HepG2 (cell line): ENCODE measurements at regions not wholly inside any gene's neighbourhood (a gene's known extent, or its start where the extent isn't known, plus 50 kb on each side); places are given as distances from the start of the nearest gene placed in this dataset.

Experiments
- CREB1 ChIP-seq, 2 experiments: fragments of 450-650 bp in 1 of 2; IDR thresholded peaks; 2 replicates each; pipeline ENCODE4 v1.6.1; 2016 to 2017; ENCODE audit warnings: control low read depth in 1 of 2, mild to moderate bottlenecking in 1 of 2, missing compliant biosample characterization in 1 of 2, missing genetic modification characterization in 1 of 2
- EEA1 ChIP-seq: sonication (generic); formaldehyde crosslinking; IDR thresholded peaks from 2 replicates; pipeline ENCODE4 v1.5.1; 2020; ENCODE audit warnings: mild to moderate bottlenecking, missing genetic modification reagents, borderline replicate concordance
- ETV6 ChIP-seq: sonication (generic); formaldehyde crosslinking; conservative IDR thresholded peaks from 2 replicates; pipeline ENCODE4 v1.4.0; 2020; ENCODE audit warnings: missing genetic modification reagents
- HOXD1 ChIP-seq: sonication (generic); formaldehyde crosslinking; IDR thresholded peaks from 2 replicates; pipeline ENCODE4 v1.5.0; 2020; ENCODE audit warnings: missing genetic modification reagents
- JARID2 ChIP-seq: sonication (generic); formaldehyde crosslinking; IDR thresholded peaks from 2 replicates; pipeline ENCODE4 v1.8.1; 2023; ENCODE audit warnings: missing genetic modification reagents, inconsistent platforms; ENCODE audit not compliant: insufficient replicate concordance
- JUND ChIP-seq: sonication (generic); formaldehyde crosslinking; IDR thresholded peaks from 2 replicates; pipeline ENCODE4 v1.8.0; 2022; ENCODE audit warnings: mild to moderate bottlenecking, missing genetic modification reagents
- NCOA2 ChIP-seq: sonication (generic); formaldehyde crosslinking; IDR thresholded peaks from 2 replicates; pipeline ENCODE4 v1.8.0; 2022; ENCODE audit warnings: inconsistent platforms
- NR1H2 ChIP-seq: sonication (generic); formaldehyde crosslinking; IDR thresholded peaks from 2 replicates; pipeline ENCODE4 v1.8.1; 2022; ENCODE audit warnings: low read depth, missing genetic modification reagents, borderline replicate concordance
- SOX5 ChIP-seq: IDR thresholded peaks from 2 replicates; pipeline ENCODE4 v1.6.1; 2016; ENCODE audit warnings: borderline replicate concordance
- SRY ChIP-seq: sonication (generic); formaldehyde crosslinking; IDR thresholded peaks from 2 replicates; pipeline ENCODE4 v1.8.0; 2022; ENCODE audit warnings: mild to moderate bottlenecking, missing genetic modification reagents
- SSRP1 ChIP-seq: IDR thresholded peaks from 2 replicates; pipeline ENCODE4 v1.6.1; 2016; ENCODE audit warnings: control low read depth
- TEAD2 ChIP-seq: sonication (generic); formaldehyde crosslinking; IDR thresholded peaks from 2 replicates; pipeline ENCODE4 v1.9.0; 2021; ENCODE audit warnings: missing genetic modification reagents
- ZBTB7B ChIP-seq: sonication (generic); formaldehyde crosslinking; IDR thresholded peaks from 2 replicates; pipeline ENCODE4 v1.4.0; 2020; ENCODE audit warnings: missing genetic modification reagents
- ZNF121 ChIP-seq: sonication (generic); formaldehyde crosslinking; IDR thresholded peaks from 2 replicates; pipeline ENCODE4 v1.5.0; 2020; ENCODE audit warnings: mild to moderate bottlenecking, missing genetic modification reagents
- ZNF569 ChIP-seq: sonication (generic); formaldehyde crosslinking; IDR thresholded peaks from 2 replicates; pipeline ENCODE4 v1.5.0; 2020; ENCODE audit warnings: mild to moderate bottlenecking, missing genetic modification reagents, moderate library complexity, borderline replicate concordance
- ZNF616 ChIP-seq: sonication (generic); formaldehyde crosslinking; IDR thresholded peaks from 2 replicates; pipeline ENCODE4 v1.5.0; 2020; ENCODE audit warnings: low read depth, mild to moderate bottlenecking, missing genetic modification reagents
- ZNF7 ChIP-seq: IDR thresholded peaks from 2 replicates; pipeline ENCODE4 v1.6.1; 2016; ENCODE audit warnings: missing biosample characterization, missing genetic modification reagents
- ZNF768 ChIP-seq: sonication (generic); formaldehyde crosslinking; IDR thresholded peaks from 2 replicates; pipeline ENCODE4 v1.4.0; 2020; ENCODE audit warnings: missing genetic modification reagents
- ZNF775 ChIP-seq: sonication (generic); formaldehyde crosslinking; IDR thresholded peaks from 2 replicates; pipeline ENCODE4 v1.4.0; 2020; ENCODE audit warnings: missing genetic modification reagents, mild to moderate bottlenecking, moderate library complexity, borderline replicate concordance
- ZNF878 ChIP-seq: sonication (generic); formaldehyde crosslinking; IDR thresholded peaks from 2 replicates; pipeline ENCODE4 v1.8.1; 2023; ENCODE audit warnings: mild to moderate bottlenecking, missing genetic modification reagents, moderate library complexity
- ZSCAN30 ChIP-seq: sonication (generic); formaldehyde crosslinking; IDR thresholded peaks from 2 replicates; pipeline ENCODE4 v1.5.0; 2020; ENCODE audit warnings: mild to moderate bottlenecking, missing genetic modification reagents
- ZZZ3 ChIP-seq: sonication (generic); formaldehyde crosslinking; IDR thresholded peaks from 2 replicates; pipeline ENCODE4 v1.4.0; 2020; ENCODE audit warnings: missing genetic modification reagents, mild to moderate bottlenecking, borderline replicate concordance
- TF ChIP-seq, protein P1 (sequence below): sonication (generic); formaldehyde crosslinking; IDR thresholded peaks from 2 replicates; pipeline ENCODE4 v1.5.0; 2020; ENCODE audit warnings: mild to moderate bottlenecking, missing genetic modification reagents, borderline replicate concordance
- TF ChIP-seq, protein P2 (sequence below): sonication (generic); formaldehyde crosslinking; IDR thresholded peaks from 2 replicates; pipeline ENCODE4 v1.4.0; 2020; ENCODE audit warnings: missing genetic modification reagents
- TF ChIP-seq, protein P3 (sequence below): IDR thresholded peaks from 2 replicates; pipeline ENCODE4 v1.6.1; 2016; ENCODE audit warnings: missing compliant biosample characterization, missing genetic modification reagents, borderline replicate concordance
- TF ChIP-seq, protein P4 (sequence below): sonication (generic); formaldehyde crosslinking; conservative IDR thresholded peaks from 2 replicates; pipeline ENCODE4 v1.8.0; 2022; ENCODE audit warnings: mild to moderate bottlenecking, moderate library complexity, missing genetic modification reagents

DNA sequence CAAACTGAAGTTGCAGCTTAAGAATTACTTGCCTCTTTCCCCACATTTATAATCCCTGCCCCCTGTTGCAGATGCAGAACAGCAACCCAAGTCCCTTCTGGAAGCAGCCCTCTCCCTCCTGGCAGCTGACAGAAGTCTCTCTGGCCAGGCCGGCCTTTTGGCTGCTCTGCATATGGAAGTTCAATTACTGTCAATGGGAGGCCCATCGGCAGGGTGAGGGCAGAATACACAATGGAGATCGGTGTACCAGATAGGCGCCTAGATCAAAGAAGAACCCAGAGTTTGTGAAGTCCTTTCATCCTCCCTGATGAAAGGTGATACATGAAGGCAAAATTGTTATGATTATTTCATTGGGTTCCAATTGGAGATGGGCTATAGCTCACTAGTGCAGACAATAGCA, 327.9 kb upstream of the CTNNB1 start (continued):
- TF ChIP-seq ZNF7 (CRISPR knock-in tag) (no peak), SSRP1 (CRISPR knock-in tag) (no peak), ZNF878 (CRISPR knock-in tag) (0 out of 2 replicates have a peak, but pooled peaks have one; percentile 21), SOX5 (peak; percentile 99), ZSCAN30 (CRISPR knock-in tag) (no peak), ZNF569 (CRISPR knock-in tag) (no peak), ZNF768 (CRISPR knock-in tag) (no peak), SRY (CRISPR knock-in tag) (no peak), NR1H2 (CRISPR knock-in tag) (no peak), ZNF616 (no peak), CREB1 (IDR thresholded peaks at IDR 0.05) (no peak), CREB1 (CRISPR knock-in tag; IDR thresholded peaks at IDR 0.05) (0 out of 2 replicates have a peak, but pooled peaks have one; percentile 32), ETV6 (no peak), JUND (CRISPR knock-in tag) (no peak), HOXD1 (CRISPR knock-in tag) (no peak), ZNF775 (CRISPR knock-in tag) (no peak), ZBTB7B (CRISPR knock-in tag) (no peak), JARID2 (CRISPR knock-in tag) (no peak), ZNF121 (no peak), NCOA2 (CRISPR knock-in tag) (peak; percentile 84), TEAD2 (CRISPR knock-in tag) (no peak), EEA1 (CRISPR knock-in tag) (no peak), ZZZ3 (no peak)
- TF ChIP-seq, protein P1, sequence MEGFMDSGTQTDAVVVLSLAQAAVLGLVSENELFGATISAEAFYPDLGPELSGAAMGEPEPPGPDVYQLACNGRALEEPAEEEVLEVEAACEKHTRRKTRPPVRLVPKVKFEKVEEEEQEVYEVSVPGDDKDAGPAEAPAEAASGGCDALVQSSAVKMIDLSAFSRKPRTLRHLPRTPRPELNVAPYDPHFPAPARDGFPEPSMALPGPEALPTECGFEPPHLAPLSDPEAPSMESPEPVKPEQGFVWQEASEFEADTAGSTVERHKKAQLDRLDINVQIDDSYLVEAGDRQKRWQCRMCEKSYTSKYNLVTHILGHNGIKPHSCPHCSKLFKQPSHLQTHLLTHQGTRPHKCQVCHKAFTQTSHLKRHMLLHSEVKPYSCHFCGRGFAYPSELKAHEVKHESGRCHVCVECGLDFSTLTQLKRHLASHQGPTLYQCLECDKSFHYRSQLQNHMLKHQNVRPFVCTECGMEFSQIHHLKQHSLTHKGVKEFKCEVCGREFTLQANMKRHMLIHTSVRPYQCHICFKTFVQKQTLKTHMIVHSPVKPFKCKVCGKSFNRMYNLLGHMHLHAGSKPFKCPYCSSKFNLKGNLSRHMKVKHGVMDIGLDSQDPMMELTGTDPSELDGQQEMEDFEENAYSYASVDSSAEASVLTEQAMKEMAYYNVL (CRISPR knock-in tag): no peak
- TF ChIP-seq, protein P2, sequence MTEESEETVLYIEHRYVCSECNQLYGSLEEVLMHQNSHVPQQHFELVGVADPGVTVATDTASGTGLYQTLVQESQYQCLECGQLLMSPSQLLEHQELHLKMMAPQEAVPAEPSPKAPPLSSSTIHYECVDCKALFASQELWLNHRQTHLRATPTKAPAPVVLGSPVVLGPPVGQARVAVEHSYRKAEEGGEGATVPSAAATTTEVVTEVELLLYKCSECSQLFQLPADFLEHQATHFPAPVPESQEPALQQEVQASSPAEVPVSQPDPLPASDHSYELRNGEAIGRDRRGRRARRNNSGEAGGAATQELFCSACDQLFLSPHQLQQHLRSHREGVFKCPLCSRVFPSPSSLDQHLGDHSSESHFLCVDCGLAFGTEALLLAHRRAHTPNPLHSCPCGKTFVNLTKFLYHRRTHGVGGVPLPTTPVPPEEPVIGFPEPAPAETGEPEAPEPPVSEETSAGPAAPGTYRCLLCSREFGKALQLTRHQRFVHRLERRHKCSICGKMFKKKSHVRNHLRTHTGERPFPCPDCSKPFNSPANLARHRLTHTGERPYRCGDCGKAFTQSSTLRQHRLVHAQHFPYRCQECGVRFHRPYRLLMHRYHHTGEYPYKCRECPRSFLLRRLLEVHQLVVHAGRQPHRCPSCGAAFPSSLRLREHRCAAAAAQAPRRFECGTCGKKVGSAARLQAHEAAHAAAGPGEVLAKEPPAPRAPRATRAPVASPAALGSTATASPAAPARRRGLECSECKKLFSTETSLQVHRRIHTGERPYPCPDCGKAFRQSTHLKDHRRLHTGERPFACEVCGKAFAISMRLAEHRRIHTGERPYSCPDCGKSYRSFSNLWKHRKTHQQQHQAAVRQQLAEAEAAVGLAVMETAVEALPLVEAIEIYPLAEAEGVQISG: no peak
- TF ChIP-seq, protein P3, sequence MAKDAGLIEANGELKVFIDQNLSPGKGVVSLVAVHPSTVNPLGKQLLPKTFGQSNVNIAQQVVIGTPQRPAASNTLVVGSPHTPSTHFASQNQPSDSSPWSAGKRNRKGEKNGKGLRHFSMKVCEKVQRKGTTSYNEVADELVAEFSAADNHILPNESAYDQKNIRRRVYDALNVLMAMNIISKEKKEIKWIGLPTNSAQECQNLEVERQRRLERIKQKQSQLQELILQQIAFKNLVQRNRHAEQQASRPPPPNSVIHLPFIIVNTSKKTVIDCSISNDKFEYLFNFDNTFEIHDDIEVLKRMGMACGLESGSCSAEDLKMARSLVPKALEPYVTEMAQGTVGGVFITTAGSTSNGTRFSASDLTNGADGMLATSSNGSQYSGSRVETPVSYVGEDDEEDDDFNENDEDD: no peak
- TF ChIP-seq, protein P4, sequence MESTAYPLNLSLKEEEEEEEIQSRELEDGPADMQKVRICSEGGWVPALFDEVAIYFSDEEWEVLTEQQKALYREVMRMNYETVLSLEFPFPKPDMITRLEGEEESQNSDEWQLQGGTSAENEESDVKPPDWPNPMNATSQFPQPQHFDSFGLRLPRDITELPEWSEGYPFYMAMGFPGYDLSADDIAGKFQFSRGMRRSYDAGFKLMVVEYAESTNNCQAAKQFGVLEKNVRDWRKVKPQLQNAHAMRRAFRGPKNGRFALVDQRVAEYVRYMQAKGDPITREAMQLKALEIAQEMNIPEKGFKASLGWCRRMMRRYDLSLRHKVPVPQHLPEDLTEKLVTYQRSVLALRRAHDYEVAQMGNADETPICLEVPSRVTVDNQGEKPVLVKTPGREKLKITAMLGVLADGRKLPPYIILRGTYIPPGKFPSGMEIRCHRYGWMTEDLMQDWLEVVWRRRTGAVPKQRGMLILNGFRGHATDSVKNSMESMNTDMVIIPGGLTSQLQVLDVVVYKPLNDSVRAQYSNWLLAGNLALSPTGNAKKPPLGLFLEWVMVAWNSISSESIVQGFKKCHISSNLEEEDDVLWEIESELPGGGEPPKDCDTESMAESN: no peak
